Upper lobe of right lung (tissue), 1 donor: ENCODE measurements at regions not wholly inside any gene's neighbourhood (a gene's known extent, or its start where the extent isn't known, plus 50 kb on each side); places are given as distances from the start of the nearest gene placed in this dataset.

ENCODE experiments used
- ATAC-seq: fragments of 200-7000 bp; cut with Tn5 transposase; one replicate; pipeline ENCODE4 v1.9.1; 2020; ENCODE audit warnings: mild to moderate bottlenecking, moderate library complexity
- DNase-seq: peaks from one replicate; pipeline ENCODE4 v3.0.0-alpha.2; 2020
- H3K27ac ChIP-seq: fragments of 200-600 bp; one replicate; pipeline ENCODE4 v1.8.0; 2022
- H3K27me3 ChIP-seq: fragments of 200-600 bp; one replicate; pipeline ENCODE4 v1.8.0; 2022; ENCODE audit warnings: mild to moderate bottlenecking
- H3K36me3 ChIP-seq: fragments of 200-600 bp; one replicate; pipeline ENCODE4 v1.8.0; 2022
- H3K4me1 ChIP-seq: fragments of 200-600 bp; one replicate; pipeline ENCODE4 v1.8.0; 2022
- H3K4me3 ChIP-seq: fragments of 200-600 bp; one replicate; pipeline ENCODE4 v1.8.0; 2022; ENCODE audit warnings: mild to moderate bottlenecking
- H3K9me3 ChIP-seq: fragments of 200-600 bp; one replicate; pipeline ENCODE4 v1.8.0; 2022
- intact Hi-C: fragments of 100-400 bp; cut with DNase I; formaldehyde crosslinking; loops from one replicate; pipeline ENCODE4 v1.11.0; 2022
- TF ChIP-seq, protein P1 (sequence below): fragments of 200-600 bp; IDR thresholded peaks from one replicate; pipeline ENCODE4 v1.8.0; 2022; ENCODE audit warnings: antibody characterized with exemption
- donor health status: DM: no; HTN: yes; CAD: no; lungs with severe emphysema.

DNA sequence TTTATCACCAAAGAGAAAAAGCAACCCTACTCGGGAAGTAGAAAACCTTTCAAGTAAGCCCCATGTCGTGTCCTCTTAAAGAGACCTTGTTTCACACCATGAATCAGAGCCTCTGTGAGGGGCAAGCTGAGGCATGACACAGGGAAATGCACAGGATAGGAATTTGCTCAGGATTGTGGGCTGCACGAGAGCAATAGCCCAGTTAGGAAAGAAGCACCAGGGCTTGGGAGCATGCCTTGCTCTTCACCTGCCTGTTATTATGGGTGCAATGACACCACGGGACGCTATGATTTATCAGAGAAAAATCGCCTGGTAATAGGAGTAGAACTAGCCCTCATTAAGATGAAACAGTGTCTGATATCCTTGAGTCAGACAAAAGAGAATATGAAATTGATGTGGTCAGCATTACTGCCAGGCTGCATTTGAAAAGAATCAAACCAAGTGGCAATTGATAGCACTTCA lies 562.9 kb upstream of the NRP1 start:
- ATAC-seq (no peak), DNase-seq (no peak)
- H3K9me3 ChIP-seq, result no peaks in the 10 kb centered on the region
- intact Hi-C loops, result no loop called here
- H3K36me3 ChIP-seq, result no peaks in the 10 kb centered on the region
- TF ChIP-seq, protein P1, sequence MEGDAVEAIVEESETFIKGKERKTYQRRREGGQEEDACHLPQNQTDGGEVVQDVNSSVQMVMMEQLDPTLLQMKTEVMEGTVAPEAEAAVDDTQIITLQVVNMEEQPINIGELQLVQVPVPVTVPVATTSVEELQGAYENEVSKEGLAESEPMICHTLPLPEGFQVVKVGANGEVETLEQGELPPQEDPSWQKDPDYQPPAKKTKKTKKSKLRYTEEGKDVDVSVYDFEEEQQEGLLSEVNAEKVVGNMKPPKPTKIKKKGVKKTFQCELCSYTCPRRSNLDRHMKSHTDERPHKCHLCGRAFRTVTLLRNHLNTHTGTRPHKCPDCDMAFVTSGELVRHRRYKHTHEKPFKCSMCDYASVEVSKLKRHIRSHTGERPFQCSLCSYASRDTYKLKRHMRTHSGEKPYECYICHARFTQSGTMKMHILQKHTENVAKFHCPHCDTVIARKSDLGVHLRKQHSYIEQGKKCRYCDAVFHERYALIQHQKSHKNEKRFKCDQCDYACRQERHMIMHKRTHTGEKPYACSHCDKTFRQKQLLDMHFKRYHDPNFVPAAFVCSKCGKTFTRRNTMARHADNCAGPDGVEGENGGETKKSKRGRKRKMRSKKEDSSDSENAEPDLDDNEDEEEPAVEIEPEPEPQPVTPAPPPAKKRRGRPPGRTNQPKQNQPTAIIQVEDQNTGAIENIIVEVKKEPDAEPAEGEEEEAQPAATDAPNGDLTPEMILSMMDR, result no peak
- H3K27me3 ChIP-seq, result no peaks in the 10 kb centered on the region
- peaks cover 13% of the 10 kb centered on the region for H3K4me1 ChIP-seq
- H3K4me3 ChIP-seq, result no peak overlapping the region
- no peak overlapping the region for H3K27ac ChIP-seq

DNA sequence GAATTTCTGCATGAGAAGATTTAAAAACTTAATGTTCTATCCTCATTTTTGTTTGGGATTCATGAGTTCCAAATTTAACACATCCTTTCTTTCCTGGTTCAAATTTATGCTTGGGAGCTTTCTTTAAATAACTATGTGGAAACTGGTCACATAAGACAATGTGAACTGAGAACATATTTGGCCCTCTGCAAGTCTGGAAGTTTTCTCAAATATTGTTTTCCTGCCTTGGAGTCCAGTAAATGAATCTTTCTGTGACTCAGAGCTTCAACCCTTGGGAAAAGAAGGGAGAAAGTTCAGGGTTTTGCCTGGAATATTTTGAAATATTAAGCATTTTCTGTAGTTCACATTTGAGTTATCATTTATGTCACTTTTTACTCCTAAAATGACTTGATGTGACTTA lies 559.0 kb upstream of the NRP1 start:
- no peak for ATAC-seq

DNA sequence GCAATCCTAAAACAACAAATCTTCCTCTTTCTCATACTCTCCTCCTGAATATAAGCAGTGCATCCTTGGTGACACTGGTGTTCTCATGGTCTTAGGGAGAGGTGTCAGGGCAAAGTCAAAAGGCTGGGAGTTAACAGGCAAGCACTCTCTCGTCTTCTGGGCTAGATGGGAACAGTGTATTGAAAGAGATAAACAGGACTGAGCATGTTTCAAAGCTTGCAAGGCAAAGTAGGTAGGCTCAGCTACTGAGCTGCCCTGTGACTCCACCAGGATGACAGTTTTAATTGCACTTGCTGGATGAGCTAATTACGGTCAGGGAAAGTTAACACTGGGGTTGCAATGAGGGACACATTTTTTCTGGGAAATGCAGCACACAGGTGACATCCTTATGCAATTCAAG lies 554.9 kb upstream of the NRP1 start:
- intact Hi-C loops, result no loop called here
- H3K9me3 ChIP-seq, result no peaks in the 10 kb centered on the region
- no peaks in the 10 kb centered on the region for H3K36me3 ChIP-seq
- no peak overlapping the region for H3K27ac ChIP-seq
- TF ChIP-seq, protein P1, result no peak
- H3K27me3 ChIP-seq, result no peaks in the 10 kb centered on the region
- DNase-seq (no peak), ATAC-seq (no peak)
- H3K4me3 ChIP-seq, result no peak overlapping the region
- H3K4me1 ChIP-seq, result no peaks in the 10 kb centered on the region

More for the DNA sequence above, 559.0 kb upstream of the NRP1 start:
- no peak overlapping the region for H3K27ac ChIP-seq
- H3K27me3 ChIP-seq, result no peaks in the 10 kb centered on the region
- TF ChIP-seq, protein P1, result no peak
- no peaks in the 10 kb centered on the region for H3K36me3 ChIP-seq
- intact Hi-C loops, result no loop called here
- no peaks in the 10 kb centered on the region for H3K9me3 ChIP-seq
- no peak overlapping the region for H3K4me3 ChIP-seq
- H3K4me1 ChIP-seq, result no peaks in the 10 kb centered on the region
- no peak for DNase-seq

DNA sequence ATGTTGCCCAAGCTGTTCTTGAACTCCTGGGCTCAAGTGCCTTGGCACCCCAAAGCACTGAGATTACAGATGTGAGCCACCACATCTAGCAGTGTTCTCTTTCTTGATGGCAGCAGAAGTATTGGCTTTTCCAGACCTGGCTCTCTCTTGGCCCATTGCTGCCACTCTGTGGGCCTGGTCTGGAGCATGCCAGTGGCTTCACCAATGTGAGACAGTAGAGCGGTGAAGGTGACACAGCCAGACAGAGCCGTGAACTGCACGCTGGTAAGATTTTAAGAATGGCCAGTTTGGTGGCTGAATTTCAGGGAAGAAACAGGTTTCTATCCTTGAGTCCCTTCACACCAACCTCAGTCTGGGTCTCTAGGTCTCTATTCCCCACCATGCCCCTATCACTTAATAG lies 552.7 kb upstream of the NRP1 start:
- TF ChIP-seq, protein P1, result no peak
- Histone ChIP-seq H3K36me3 (no peaks in the 10 kb centered on the region), H3K4me3 (no peak overlapping the region), H3K4me1 (no peaks in the 10 kb centered on the region), H3K9me3 (no peaks in the 10 kb centered on the region), H3K27ac (no peak overlapping the region), H3K27me3 (no peaks in the 10 kb centered on the region)
- DNase-seq (no peak), ATAC-seq (no peak)
- intact Hi-C loops, result no loop called here

DNA sequence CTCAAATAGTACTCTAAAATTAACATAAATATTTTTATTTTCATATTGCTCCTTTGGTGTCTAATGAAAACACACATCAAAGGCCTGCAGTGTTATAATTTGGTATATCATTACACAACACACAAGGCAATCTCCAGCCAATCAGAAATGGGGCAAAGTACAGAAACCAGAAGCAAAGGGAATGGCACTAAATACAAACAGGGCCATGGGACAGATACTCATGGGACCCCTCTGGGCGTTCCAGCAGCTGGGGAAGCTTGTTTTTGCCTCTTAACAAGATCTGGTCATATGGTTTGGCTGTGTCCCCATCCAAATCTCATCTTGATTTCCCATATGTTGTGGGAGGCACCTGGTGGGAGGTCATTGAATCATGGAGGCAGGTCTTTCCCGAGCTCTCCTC lies 551.8 kb upstream of the NRP1 start:
- Histone ChIP-seq H3K4me1 (no peaks in the 10 kb centered on the region), H3K9me3 (no peaks in the 10 kb centered on the region), H3K27ac (no peak overlapping the region), H3K4me3 (no peak overlapping the region), H3K27me3 (no peaks in the 10 kb centered on the region), H3K36me3 (no peaks in the 10 kb centered on the region)
- ATAC-seq (no peak), DNase-seq (no peak)
- TF ChIP-seq, protein P1, result no peak
- intact Hi-C loops, result no loop called here

DNA sequence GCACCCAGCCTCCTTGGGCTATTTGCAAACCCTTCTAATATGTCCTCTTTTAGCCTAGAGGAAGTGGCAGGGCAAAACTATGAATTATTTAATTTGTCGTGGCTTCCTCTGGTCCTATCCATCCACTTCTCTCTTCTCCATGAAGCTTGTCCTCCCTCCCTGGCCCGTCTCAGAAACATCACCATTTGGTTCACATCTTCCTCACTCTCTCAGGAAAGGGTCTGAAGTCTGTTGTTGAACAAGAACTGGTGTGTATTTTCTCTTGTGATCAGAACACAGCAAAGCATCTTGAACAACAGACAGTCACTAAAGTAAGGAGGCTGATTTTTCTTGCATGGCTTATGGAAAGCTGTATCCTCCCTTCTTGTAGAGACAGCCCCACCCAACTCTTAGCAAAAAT lies 550.1 kb upstream of the NRP1 start:
- Histone ChIP-seq H3K36me3 (no peaks in the 10 kb centered on the region), H3K4me1 (no peaks in the 10 kb centered on the region), H3K4me3 (no peak overlapping the region), H3K27ac (no peak overlapping the region), H3K9me3 (no peaks in the 10 kb centered on the region), H3K27me3 (no peaks in the 10 kb centered on the region)
- intact Hi-C loops, result no loop called here
- TF ChIP-seq, protein P1, result no peak
- no peak for ATAC-seq
- no peak for DNase-seq
